HEK293 (cell line): ENCODE measurements at regions not wholly inside any gene's neighbourhood (a gene's known extent, or its start where the extent isn't known, plus 50 kb on each side); places are given as distances from the start of the nearest gene placed in this dataset.

Experiments
- ATF2 ChIP-seq: fragments of 450-650 bp; formaldehyde crosslinking; IDR thresholded peaks from 2 replicates; pipeline ENCODE4 v1.5.1; 2016; ENCODE audit warnings: missing biosample characterization, missing genetic modification characterization, low read depth
- HOXA7 ChIP-seq: sonication (generic); formaldehyde crosslinking; IDR thresholded peaks from 2 replicates; pipeline ENCODE4 v1.8.1; 2022; ENCODE audit warnings: missing genetic modification reagents, borderline replicate concordance
- HOXD13 ChIP-seq: sonication (generic); formaldehyde crosslinking; IDR thresholded peaks from 2 replicates; pipeline ENCODE4 v1.8.0; 2022; ENCODE audit warnings: missing genetic modification reagents, borderline replicate concordance
- INSM2 ChIP-seq: fragments of 450-650 bp; formaldehyde crosslinking; IDR thresholded peaks from 2 replicates; pipeline ENCODE4 v1.5.1; 2016; ENCODE audit warnings: missing biosample characterization, missing genetic modification characterization
- KLF1 ChIP-seq: fragments of 450-650 bp; formaldehyde crosslinking; IDR thresholded peaks from 2 replicates; pipeline ENCODE4 v1.5.1; 2016; ENCODE audit warnings: missing biosample characterization, missing genetic modification characterization
- KLF17 ChIP-seq: fragments of 450-650 bp; formaldehyde crosslinking; IDR thresholded peaks from 2 replicates; pipeline ENCODE4 v1.5.1; 2016; ENCODE audit warnings: missing biosample characterization, missing genetic modification characterization
- MEIS1 ChIP-seq: sonication (generic); formaldehyde crosslinking; IDR thresholded peaks from 2 replicates; pipeline ENCODE4 v1.8.1; 2022; ENCODE audit warnings: missing genetic modification reagents, mild to moderate bottlenecking, borderline replicate concordance
- RBAK ChIP-seq: fragments of 450-650 bp; formaldehyde crosslinking; IDR thresholded peaks from 2 replicates; pipeline ENCODE4 v1.5.1; 2016; ENCODE audit warnings: missing biosample characterization, missing genetic modification characterization
- REPIN1 ChIP-seq: fragments of 450-650 bp; formaldehyde crosslinking; IDR thresholded peaks from 2 replicates; pipeline ENCODE4 v1.5.1; 2017; ENCODE audit warnings: missing biosample characterization, missing genetic modification characterization, low read depth
- SP3 ChIP-seq: fragments of 450-650 bp; formaldehyde crosslinking; IDR thresholded peaks from 2 replicates; pipeline ENCODE4 v1.5.1; 2016; ENCODE audit warnings: missing biosample characterization, missing genetic modification characterization
- TRIM28 ChIP-seq: IDR thresholded peaks from 2 replicates; pipeline ENCODE4 v1.6.1; 2011; ENCODE audit warnings: low read length, control low read depth, borderline replicate concordance
- ZNF140 ChIP-seq: fragments of 450-650 bp; formaldehyde crosslinking; IDR thresholded peaks from 2 replicates; pipeline ENCODE4 v1.5.1; 2016; ENCODE audit warnings: missing biosample characterization, missing genetic modification characterization
- ZNF18 ChIP-seq: fragments of 450-650 bp; formaldehyde crosslinking; IDR thresholded peaks from 2 replicates; pipeline ENCODE4 v1.5.1; 2016; ENCODE audit warnings: missing biosample characterization, missing genetic modification characterization
- ZNF211 ChIP-seq: fragments of 450-650 bp; formaldehyde crosslinking; IDR thresholded peaks from 2 replicates; pipeline ENCODE4 v1.5.1; 2016; ENCODE audit warnings: low read depth, missing biosample characterization, missing genetic modification characterization
- ZNF223 ChIP-seq: fragments of 450-650 bp; formaldehyde crosslinking; IDR thresholded peaks from 2 replicates; pipeline ENCODE4 v1.5.1; 2016; ENCODE audit warnings: missing biosample characterization, missing genetic modification characterization
- ZNF311 ChIP-seq: fragments of 450-650 bp; formaldehyde crosslinking; IDR thresholded peaks from 2 replicates; pipeline ENCODE4 v1.5.1; 2017; ENCODE audit warnings: missing biosample characterization, missing genetic modification characterization, borderline replicate concordance
- ZNF324 ChIP-seq: fragments of 450-650 bp; formaldehyde crosslinking; IDR thresholded peaks from 2 replicates; pipeline ENCODE4 v1.5.1; 2016; ENCODE audit warnings: missing biosample characterization, missing genetic modification characterization
- ZNF335 ChIP-seq: fragments of 450-650 bp; formaldehyde crosslinking; conservative IDR thresholded peaks from 2 replicates; pipeline ENCODE4 v1.5.1; 2016; ENCODE audit warnings: missing biosample characterization, missing genetic modification characterization
- ZNF341 ChIP-seq: fragments of 450-650 bp; formaldehyde crosslinking; IDR thresholded peaks from 2 replicates; pipeline ENCODE4; 2016; ENCODE audit warnings: low read depth, missing biosample characterization, missing genetic modification characterization
- ZNF366 ChIP-seq: fragments of 450-650 bp; formaldehyde crosslinking; conservative IDR thresholded peaks from 2 replicates; pipeline ENCODE4 v1.5.1; 2016; ENCODE audit warnings: missing biosample characterization, missing genetic modification characterization
- ZNF37A ChIP-seq: fragments of 450-650 bp; IDR thresholded peaks from 2 replicates; pipeline ENCODE4 v1.5.1; 2018; ENCODE audit warnings: missing biosample characterization, missing genetic modification characterization
- ZNF391 ChIP-seq: fragments of 450-650 bp; formaldehyde crosslinking; IDR thresholded peaks from 2 replicates; pipeline ENCODE4 v1.5.1; 2016; ENCODE audit warnings: low read depth, missing biosample characterization, missing genetic modification characterization, borderline replicate concordance
- ZNF488 ChIP-seq: fragments of 450-650 bp; formaldehyde crosslinking; IDR thresholded peaks from 2 replicates; pipeline ENCODE4 v1.5.1; 2016; ENCODE audit warnings: missing biosample characterization, missing genetic modification characterization
- ZNF513 ChIP-seq: fragments of 450-650 bp; IDR thresholded peaks from 2 replicates; pipeline ENCODE4 v1.5.1; 2018; ENCODE audit warnings: missing biosample characterization, missing genetic modification characterization
- ZNF544 ChIP-seq: fragments of 450-650 bp; formaldehyde crosslinking; IDR thresholded peaks from 2 replicates; pipeline ENCODE4 v1.5.0; 2017; ENCODE audit warnings: missing biosample characterization, missing genetic modification characterization
- ZNF558 ChIP-seq: fragments of 450-650 bp; formaldehyde crosslinking; IDR thresholded peaks from 2 replicates; pipeline ENCODE4 v1.5.1; 2016; ENCODE audit warnings: missing biosample characterization, missing genetic modification characterization
- ZNF600 ChIP-seq: fragments of 450-650 bp; formaldehyde crosslinking; IDR thresholded peaks from 2 replicates; pipeline ENCODE4 v1.5.1; 2016; ENCODE audit warnings: missing biosample characterization, missing genetic modification characterization
- ZNF639 ChIP-seq: fragments of 450-650 bp; formaldehyde crosslinking; IDR thresholded peaks from 2 replicates; pipeline ENCODE4 v1.5.1; 2016; ENCODE audit warnings: missing biosample characterization, missing genetic modification characterization
- ZNF660 ChIP-seq: fragments of 450-650 bp; IDR thresholded peaks from 2 replicates; pipeline ENCODE4 v1.5.1; 2018; ENCODE audit warnings: missing biosample characterization, mild to moderate bottlenecking, missing genetic modification characterization
- ZNF670 ChIP-seq: fragments of 450-650 bp; formaldehyde crosslinking; IDR thresholded peaks from 2 replicates; pipeline ENCODE4 v1.5.1; 2016; ENCODE audit warnings: missing biosample characterization, missing genetic modification characterization, low read depth
- ZSCAN16 ChIP-seq: fragments of 450-650 bp; formaldehyde crosslinking; IDR thresholded peaks from 2 replicates; pipeline ENCODE4 v1.5.1; 2016; ENCODE audit warnings: missing biosample characterization, missing genetic modification characterization
- ZSCAN4 ChIP-seq: fragments of 450-650 bp; formaldehyde crosslinking; IDR thresholded peaks from 2 replicates; pipeline ENCODE4 v1.5.1; 2017; ENCODE audit warnings: missing biosample characterization, missing genetic modification characterization

- TF ChIP-seq ZNF18 = no peak
- TF ChIP-seq ZSCAN4 (tag by site-specific recombination) = no peak
- TF ChIP-seq KLF1 (tag by site-specific recombination) = no peak
- no peak for TF ChIP-seq ZNF324 (tag by site-specific recombination)
- no peak for TF ChIP-seq REPIN1 (tag by site-specific recombination)
- peak; percentile 97 for TF ChIP-seq ZNF600 (tag by site-specific recombination)
- TF ChIP-seq RBAK (tag by site-specific recombination) = no peak
- no peak for TF ChIP-seq HOXA7
- no peak for TF ChIP-seq SP3 (tag by site-specific recombination)
- no peak for TF ChIP-seq ATF2
- 0 out of 2 replicates have a peak, but pooled peaks have one; percentile 26 for TF ChIP-seq ZNF341 (tag by site-specific recombination)
- TF ChIP-seq HOXD13 = no peak
- no peak for TF ChIP-seq INSM2 (tag by site-specific recombination)
- no peak for TF ChIP-seq KLF17 (tag by site-specific recombination)
- TF ChIP-seq ZNF37A (tag by site-specific recombination) = no peak
- no peak for TF ChIP-seq ZNF488 (tag by site-specific recombination)
- TF ChIP-seq ZNF558 = no peak
- TF ChIP-seq ZNF544 (tag by site-specific recombination) = no peak
- TF ChIP-seq ZNF311 (tag by site-specific recombination) = no peak
- no peak for TF ChIP-seq ZNF660
- no peak for TF ChIP-seq ZNF211
- no peak for TF ChIP-seq ZSCAN16 (tag by site-specific recombination)
- no peak for TF ChIP-seq TRIM28
- TF ChIP-seq ZNF140 = no peak
- no peak for TF ChIP-seq ZNF513 (tag by site-specific recombination)
- TF ChIP-seq ZNF335 (tag by site-specific recombination) = peak; percentile 23; the same call in 1 of the 2 replicates
- no peak for TF ChIP-seq ZNF670
- no peak for TF ChIP-seq ZNF223 (tag by site-specific recombination)
- TF ChIP-seq ZNF391 (tag by site-specific recombination) = no peak
- TF ChIP-seq ZNF366 (tag by site-specific recombination) = no peak
- TF ChIP-seq MEIS1 (CRISPR knock-in tag) = no peak
- no peak for TF ChIP-seq ZNF639
These were observed 60.6 kb downstream of the SLC25A47 start (continued) for GRCh38 chr14:100383727-100384158.
